ENCODE measurements at regions not wholly inside any gene's neighbourhood (a gene's known extent, or its start where the extent isn't known, plus 50 kb on each side); places are given as distances from the start of the nearest gene placed in this dataset.

DNA sequence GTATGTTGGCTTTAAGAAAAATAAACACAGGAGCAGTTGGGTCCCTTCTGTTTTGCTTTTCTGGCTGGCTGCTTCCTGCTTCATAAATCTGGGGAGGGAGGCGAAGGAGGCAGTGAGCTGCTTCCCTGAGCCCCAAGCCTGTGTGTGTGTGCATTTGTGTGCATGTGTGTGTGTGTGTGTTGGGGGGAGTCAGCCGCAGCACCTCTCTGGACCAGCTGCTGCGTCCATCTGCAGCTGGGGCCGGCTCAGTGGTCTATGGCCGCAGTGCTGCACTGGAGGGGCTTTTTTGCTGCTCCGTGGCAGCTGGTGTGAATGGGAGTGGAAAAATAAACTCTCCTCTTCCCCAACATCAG is 192.3 kb downstream of the RNF144A start:
- TF ChIP-seq EP300 (IDR thresholded peaks at IDR 0.05), result no peak
- no peak for TF ChIP-seq CTCF (IDR thresholded peaks at IDR 0.05)
- no peak for TF ChIP-seq POLR2A (IDR thresholded peaks at IDR 0.05; ENCODE audit: low read depth)

Data from esophagus muscularis mucosa (tissue), 4 donors.